HUES48 (cell line): ENCODE measurements at regions not wholly inside any gene's neighbourhood (a gene's known extent, or its start where the extent isn't known, plus 50 kb on each side); places are given as distances from the start of the nearest gene placed in this dataset.

ENCODE experiments used
- H3K27ac ChIP-seq: one replicate; pipeline ENCODE4 v1.7.0; 2013; ENCODE audit warnings: low read depth, low read length, inconsistent platforms
- H3K27me3 ChIP-seq: 2 replicates; pipeline ENCODE4 v1.6.1; 2013; ENCODE audit warnings: mild to moderate bottlenecking, low read length; ENCODE audit not compliant: control insufficient read depth, insufficient read depth
- H3K36me3 ChIP-seq: 2 replicates; pipeline ENCODE4 v1.6.1; 2013; ENCODE audit warnings: low read length; ENCODE audit not compliant: control insufficient read depth, insufficient read depth
- H3K4me1 ChIP-seq: 2 replicates; pipeline ENCODE4 v1.6.1; 2013; ENCODE audit warnings: mild to moderate bottlenecking, low read length; ENCODE audit not compliant: control insufficient read depth, insufficient read depth
- H3K4me3 ChIP-seq: 2 replicates; pipeline ENCODE4 v1.5.1; 2013; ENCODE audit warnings: mild to moderate bottlenecking, low read depth, low read length
- H3K9ac ChIP-seq: 2 replicates; pipeline ENCODE4 v1.6.1; 2013; ENCODE audit warnings: mild to moderate bottlenecking, low read depth, low read length, moderate library complexity
- H3K9me3 ChIP-seq: 2 replicates; pipeline ENCODE4 v1.6.1; 2013; ENCODE audit warnings: low read length; ENCODE audit not compliant: control insufficient read depth, insufficient read depth

GRCh38 chr1:36733748-36734147 lies 251.0 kb upstream of the CSF3R start:
- no peaks in the 10 kb centered on the region for H3K36me3 ChIP-seq
- no peak overlapping the region for H3K27ac ChIP-seq
- H3K4me1 ChIP-seq = peaks cover 23% of the 10 kb centered on the region; the same call in 1 of the 2 replicates
- no peak overlapping the region for H3K9ac ChIP-seq
- no peak overlapping the region for H3K4me3 ChIP-seq
- no peaks in the 10 kb centered on the region for H3K27me3 ChIP-seq
- no peaks in the 10 kb centered on the region for H3K9me3 ChIP-seq

GRCh38 chr1:36732015-36732356 lies 249.3 kb upstream of the CSF3R start:
- Histone ChIP-seq H3K9ac (no peak overlapping the region), H3K36me3 (no peaks in the 10 kb centered on the region), H3K27me3 (no peaks in the 10 kb centered on the region), H3K9me3 (no peaks in the 10 kb centered on the region), H3K27ac (no peak overlapping the region), H3K4me3 (no peak overlapping the region), H3K4me1 (peaks cover 16% of the 10 kb centered on the region; the same call in 1 of the 2 replicates)

GRCh38 chr1:36731226-36732014 lies 248.7 kb upstream of the CSF3R start:
- Histone ChIP-seq H3K27ac (no peak overlapping the region), H3K27me3 (no peaks in the 10 kb centered on the region), H3K4me1 (peaks cover 10% of the 10 kb centered on the region; the same call in 1 of the 2 replicates), H3K4me3 (no peak overlapping the region), H3K36me3 (no peaks in the 10 kb centered on the region), H3K9ac (no peak overlapping the region), H3K9me3 (no peaks in the 10 kb centered on the region)

DNA sequence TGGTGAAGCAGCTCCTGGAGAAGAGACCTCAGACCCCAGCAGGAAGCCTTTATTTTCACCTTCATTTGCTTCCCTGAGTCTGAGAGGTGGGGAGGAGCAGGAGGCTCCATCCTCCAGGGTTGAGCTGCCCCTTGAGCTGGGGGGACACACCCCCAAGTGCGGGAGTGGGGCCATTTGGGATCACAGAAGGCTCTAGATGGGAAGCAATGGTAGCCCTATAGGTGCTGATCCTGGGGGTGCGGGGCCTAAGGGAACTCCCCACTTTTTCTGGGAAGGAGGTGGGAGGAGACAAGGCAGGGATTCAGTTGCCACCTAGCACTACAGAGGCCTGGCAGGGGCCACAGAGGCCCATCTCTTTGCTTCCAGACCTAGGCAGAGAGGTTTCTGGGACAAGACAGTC lies 247.9 kb upstream of the CSF3R start:
- Histone ChIP-seq H3K9me3 (no peaks in the 10 kb centered on the region), H3K27me3 (no peaks in the 10 kb centered on the region), H3K9ac (no peak overlapping the region), H3K4me3 (no peak overlapping the region), H3K27ac (peak overlapping the region; percentile 4), H3K4me1 (peaks cover 10% of the 10 kb centered on the region; the same call in 1 of the 2 replicates), H3K36me3 (no peaks in the 10 kb centered on the region)

DNA sequence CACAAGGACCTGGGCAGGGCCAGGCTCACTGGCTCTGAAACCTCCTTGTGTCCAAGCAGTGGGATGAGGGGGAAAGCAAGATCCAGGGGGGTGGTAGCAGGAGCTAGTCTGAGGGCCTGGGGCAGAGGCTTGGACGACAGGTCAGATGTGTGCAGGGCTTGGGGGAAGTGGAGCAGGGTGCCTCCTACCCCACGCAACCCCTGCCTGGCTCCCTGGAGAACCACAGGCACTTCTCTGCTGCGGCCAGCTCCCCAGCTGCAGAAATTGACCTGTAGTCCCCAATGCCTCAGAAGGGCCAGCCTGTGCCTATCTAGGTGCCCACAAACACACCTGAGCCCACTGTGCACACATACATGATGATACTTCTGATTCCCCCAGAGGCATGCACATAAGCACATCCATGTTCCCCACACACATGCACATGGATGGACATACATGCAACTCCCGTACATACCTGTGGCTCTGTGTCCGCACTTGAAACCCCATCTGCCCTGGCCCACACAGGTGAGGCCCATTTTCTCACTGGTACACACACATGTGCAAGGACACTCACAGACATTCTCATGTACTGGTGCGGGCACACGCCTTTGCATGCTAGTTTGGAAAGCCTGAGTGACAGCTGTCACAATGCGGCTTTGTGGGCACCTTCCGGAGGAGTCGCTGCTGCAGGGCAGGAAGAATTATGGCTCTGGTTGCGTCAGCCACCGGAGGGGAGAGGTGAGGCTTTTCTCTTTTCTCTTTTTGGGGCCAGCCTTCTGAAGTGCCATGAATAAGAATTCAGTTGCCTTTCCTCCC lies 247.2 kb upstream of the CSF3R start:
- Histone ChIP-seq H3K36me3 (no peaks in the 10 kb centered on the region), H3K9ac (no peak overlapping the region), H3K4me1 (peaks cover 10% of the 10 kb centered on the region; the same call in 1 of the 2 replicates), H3K9me3 (no peaks in the 10 kb centered on the region), H3K4me3 (no peak overlapping the region), H3K27me3 (no peaks in the 10 kb centered on the region), H3K27ac (no peak overlapping the region)

- Histone ChIP-seq H3K27ac (no peak overlapping the region), H3K27me3 (no peaks in the 10 kb centered on the region), H3K9me3 (no peaks in the 10 kb centered on the region)
Measured at GRCh38 chr1:36729289-36729688, 246.6 kb upstream of the CSF3R start.

DNA sequence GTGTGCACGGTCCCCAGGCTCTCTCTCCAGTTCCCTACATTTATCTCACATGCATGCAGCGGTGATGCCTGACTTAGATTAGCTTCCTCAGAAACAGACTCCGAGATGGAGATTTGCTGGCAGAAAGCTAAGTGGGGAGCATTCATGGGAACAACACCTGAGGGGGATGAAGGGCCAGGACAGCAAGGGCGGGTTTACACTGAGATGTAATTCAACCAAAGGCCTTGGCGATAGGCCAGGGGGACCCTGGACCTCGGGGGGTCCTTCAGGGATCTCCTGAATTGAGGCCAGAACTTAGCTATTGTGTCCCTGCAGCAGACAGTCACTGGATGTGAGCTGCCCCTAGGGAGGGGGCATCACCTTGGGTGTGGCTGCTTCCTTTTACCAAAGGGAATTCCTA lies 246.1 kb upstream of the CSF3R start:
- H3K4me3 ChIP-seq = no peak overlapping the region
- H3K4me1 ChIP-seq = peaks cover 10% of the 10 kb centered on the region; the same call in 1 of the 2 replicates
- H3K27ac ChIP-seq = no peak overlapping the region
- H3K9me3 ChIP-seq = no peaks in the 10 kb centered on the region
- H3K27me3 ChIP-seq = no peaks in the 10 kb centered on the region
- H3K9ac ChIP-seq = no peak overlapping the region
- H3K36me3 ChIP-seq = no peaks in the 10 kb centered on the region

More at GRCh38 chr1:36729289-36729688, 246.6 kb upstream of the CSF3R start:
- peaks cover 10% of the 10 kb centered on the region; the same call in 1 of the 2 replicates for H3K4me1 ChIP-seq
- H3K9ac ChIP-seq = no peak overlapping the region
- no peak overlapping the region for H3K4me3 ChIP-seq
- H3K36me3 ChIP-seq = no peaks in the 10 kb centered on the region

- Histone ChIP-seq H3K9ac (no peak overlapping the region), H3K4me3 (no peak overlapping the region), H3K4me1 (peaks cover 10% of the 10 kb centered on the region; the same call in 1 of the 2 replicates), H3K9me3 (no peaks in the 10 kb centered on the region), H3K27me3 (no peaks in the 10 kb centered on the region), H3K27ac (no peak overlapping the region), H3K36me3 (no peaks in the 10 kb centered on the region)
Measured at GRCh38 chr1:36728051-36728450, 245.3 kb upstream of the CSF3R start.

GRCh38 chr1:36725151-36725550 lies 242.4 kb upstream of the CSF3R start:
- no peaks in the 10 kb centered on the region for H3K36me3 ChIP-seq
- H3K4me1 ChIP-seq = no peaks in the 10 kb centered on the region
- no peak overlapping the region for H3K9ac ChIP-seq
- H3K27me3 ChIP-seq = no peaks in the 10 kb centered on the region
- H3K27ac ChIP-seq = no peak overlapping the region
- no peak overlapping the region for H3K4me3 ChIP-seq
- H3K9me3 ChIP-seq = no peaks in the 10 kb centered on the region

DNA sequence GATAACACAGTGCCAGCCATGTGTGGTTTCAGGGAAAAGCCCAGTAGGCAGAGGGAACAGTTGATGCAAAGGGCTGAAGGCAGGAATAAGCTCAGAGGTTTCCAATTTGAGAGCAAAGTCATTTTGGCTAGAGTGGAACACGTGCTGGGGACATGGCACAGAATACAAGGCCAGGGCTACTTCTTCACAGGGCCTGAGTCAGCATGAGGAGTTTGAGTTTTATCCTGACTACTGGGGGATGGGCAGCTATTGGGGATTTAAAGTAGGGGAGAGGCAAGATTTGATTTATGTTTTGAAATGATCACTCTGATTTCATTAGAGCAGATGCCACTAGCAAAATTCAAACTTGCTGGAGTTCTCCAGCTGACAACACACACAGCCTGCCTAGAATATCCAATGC lies 241.1 kb upstream of the CSF3R start:
- no peaks in the 10 kb centered on the region for H3K27me3 ChIP-seq
- no peak overlapping the region for H3K27ac ChIP-seq
- H3K4me1 ChIP-seq = no peaks in the 10 kb centered on the region

GRCh38 chr1:36722871-36723270 lies 240.2 kb upstream of the CSF3R start:
- Histone ChIP-seq H3K27me3 (no peaks in the 10 kb centered on the region), H3K9ac (no peak overlapping the region), H3K36me3 (no peaks in the 10 kb centered on the region), H3K4me1 (no peaks in the 10 kb centered on the region), H3K27ac (no peak overlapping the region), H3K9me3 (no peaks in the 10 kb centered on the region), H3K4me3 (no peak overlapping the region)

More for the DNA sequence above, 241.1 kb upstream of the CSF3R start:
- H3K9ac ChIP-seq = no peak overlapping the region
- H3K36me3 ChIP-seq = no peaks in the 10 kb centered on the region
- H3K9me3 ChIP-seq = no peaks in the 10 kb centered on the region
- no peak overlapping the region for H3K4me3 ChIP-seq
